Keratinocyte (primary cell): ENCODE measurements at regions not wholly inside any gene's neighbourhood (a gene's known extent, or its start where the extent isn't known, plus 50 kb on each side); places are given as distances from the start of the nearest gene placed in this dataset.

Experiments used
- EZH2 ChIP-seq: IDR thresholded peaks from one replicate; pipeline ENCODE4 v1.6.1; 2012; ENCODE audit warnings: inconsistent platforms, mild to moderate bottlenecking, low read length, moderate library complexity
- TF ChIP-seq, protein P1 (sequence below), 3 experiments: IDR thresholded peaks in 1 of 3; conservative IDR thresholded peaks in 1 of 3; optimal IDR thresholded peaks in 1 of 3; 2 replicates in 2 of 3; 3 replicates in 1 of 3; pipeline versions ENCODE3 to v1.5.1; 2011; ENCODE audit warnings: low read length in 3 of 3, mild to moderate bottlenecking in 3 of 3, moderate library complexity in 2 of 3, control low read depth in 1 of 3, inconsistent platforms in 1 of 3; ENCODE audit not compliant: insufficient read depth in 2 of 3; ENCODE audit errors: extremely low read depth in 1 of 3

DNA sequence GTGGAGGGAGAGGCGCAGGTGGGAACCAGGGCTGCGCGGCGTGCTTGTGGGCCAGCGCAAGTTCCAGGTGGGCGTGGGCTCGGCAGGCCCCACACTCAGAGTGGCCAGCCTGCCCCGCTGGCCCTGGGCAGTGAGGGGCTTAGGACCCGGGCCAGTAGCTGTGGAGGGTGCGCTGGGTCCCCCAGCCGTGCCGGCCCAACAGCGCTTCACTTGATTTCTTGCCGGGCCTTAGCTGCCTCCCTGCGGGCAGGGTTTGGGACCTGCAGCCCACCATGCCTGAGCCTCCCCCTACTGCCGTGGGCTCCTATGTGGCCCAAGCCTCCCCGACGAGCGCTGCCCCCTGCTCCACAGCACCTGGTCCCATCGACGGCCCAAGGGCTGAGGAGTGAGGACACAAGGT is 1636.9 kb upstream of the SLC39A10 start:
- TF ChIP-seq, protein P1, sequence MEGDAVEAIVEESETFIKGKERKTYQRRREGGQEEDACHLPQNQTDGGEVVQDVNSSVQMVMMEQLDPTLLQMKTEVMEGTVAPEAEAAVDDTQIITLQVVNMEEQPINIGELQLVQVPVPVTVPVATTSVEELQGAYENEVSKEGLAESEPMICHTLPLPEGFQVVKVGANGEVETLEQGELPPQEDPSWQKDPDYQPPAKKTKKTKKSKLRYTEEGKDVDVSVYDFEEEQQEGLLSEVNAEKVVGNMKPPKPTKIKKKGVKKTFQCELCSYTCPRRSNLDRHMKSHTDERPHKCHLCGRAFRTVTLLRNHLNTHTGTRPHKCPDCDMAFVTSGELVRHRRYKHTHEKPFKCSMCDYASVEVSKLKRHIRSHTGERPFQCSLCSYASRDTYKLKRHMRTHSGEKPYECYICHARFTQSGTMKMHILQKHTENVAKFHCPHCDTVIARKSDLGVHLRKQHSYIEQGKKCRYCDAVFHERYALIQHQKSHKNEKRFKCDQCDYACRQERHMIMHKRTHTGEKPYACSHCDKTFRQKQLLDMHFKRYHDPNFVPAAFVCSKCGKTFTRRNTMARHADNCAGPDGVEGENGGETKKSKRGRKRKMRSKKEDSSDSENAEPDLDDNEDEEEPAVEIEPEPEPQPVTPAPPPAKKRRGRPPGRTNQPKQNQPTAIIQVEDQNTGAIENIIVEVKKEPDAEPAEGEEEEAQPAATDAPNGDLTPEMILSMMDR (optimal IDR thresholded peaks at IDR 0.05 in 1 of 3, IDR thresholded peaks at IDR 0.05 in 1 of 3, conservative IDR thresholded peaks at IDR 0.05 in 1 of 3; ENCODE audit: extremely low read depth in 1 of 3, insufficient read depth in 2 of 3, low read length in 3 of 3), result no peak
- TF ChIP-seq EZH2, result no peak
